ENCODE measurements at regions not wholly inside any gene's neighbourhood (a gene's known extent, or its start where the extent isn't known, plus 50 kb on each side); places are given as distances from the start of the nearest gene placed in this dataset.

DNA sequence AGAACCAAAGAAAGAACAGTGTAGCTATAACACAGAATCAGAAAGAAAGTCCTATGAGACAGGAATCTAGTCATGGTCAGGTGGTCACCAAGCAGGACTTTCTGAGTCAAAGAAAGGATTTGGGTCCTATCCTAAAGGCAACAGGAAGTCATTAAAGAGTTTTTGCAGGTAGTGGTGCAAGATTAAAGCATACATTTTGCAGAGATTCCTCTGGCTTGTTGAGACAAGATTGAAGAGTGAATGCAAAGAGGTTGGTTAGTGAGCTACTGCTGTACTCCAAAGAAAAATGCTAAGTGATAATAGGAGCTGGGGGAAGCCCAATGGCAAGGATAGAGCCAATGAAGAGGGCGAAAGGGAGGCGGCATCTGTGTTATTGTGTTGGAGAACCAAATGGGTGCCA lies 300.5 kb upstream of the KIF2A start:
- H3K9ac ChIP-seq (ENCODE audit: low read depth in 1 of 2, low read length in 2 of 2) = no peak overlapping the region
- H3K27me3 ChIP-seq (ENCODE audit: control insufficient read depth in 1 of 2, insufficient read depth in 2 of 2, low read length in 2 of 2) = no peaks in the 10 kb centered on the region
- H3K36me3 ChIP-seq (ENCODE audit: control insufficient read depth in 1 of 2, insufficient read depth in 2 of 2, low read length in 2 of 2) = no peaks in the 10 kb centered on the region
- H3K27ac ChIP-seq (ENCODE audit: low read depth, low read length) = no peak overlapping the region
- H3K4me3 ChIP-seq (ENCODE audit: low read depth in 1 of 2, low read length in 2 of 2) = no peak overlapping the region
- no peaks in the 10 kb centered on the region for H3K4me1 ChIP-seq (ENCODE audit: control insufficient read depth in 1 of 2, insufficient read depth in 2 of 2, low read length in 2 of 2)
- H3K9me3 ChIP-seq (ENCODE audit: control insufficient read depth in 1 of 2, low read length in 2 of 2) = no peaks in the 10 kb centered on the region

DNA sequence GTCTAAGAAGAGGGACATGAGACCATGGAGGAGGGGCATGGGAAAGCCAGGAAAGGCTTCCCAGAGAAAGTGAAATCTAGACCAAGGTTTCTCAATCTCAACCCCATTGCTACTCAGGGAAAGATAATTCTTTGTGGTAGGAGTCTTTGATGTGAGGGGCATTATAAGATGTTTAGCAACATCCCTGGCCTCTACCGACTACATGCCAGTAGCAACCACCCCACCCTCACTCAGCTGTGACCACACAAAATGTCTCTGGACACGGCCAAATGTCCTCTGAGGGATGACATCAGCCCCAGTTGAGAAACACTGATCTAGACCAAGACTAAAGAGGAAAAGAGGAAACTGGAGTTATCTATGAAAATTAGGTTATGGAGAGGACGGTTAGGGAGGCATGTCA lies 298.5 kb upstream of the KIF2A start:
- Histone ChIP-seq H3K4me3 (ENCODE audit: low read depth in 1 of 2, low read length in 2 of 2) (no peak overlapping the region), H3K9ac (ENCODE audit: low read depth in 1 of 2, low read length in 2 of 2) (no peak overlapping the region), H3K36me3 (ENCODE audit: control insufficient read depth in 1 of 2, insufficient read depth in 2 of 2, low read length in 2 of 2) (no peaks in the 10 kb centered on the region), H3K9me3 (ENCODE audit: control insufficient read depth in 1 of 2, low read length in 2 of 2) (no peaks in the 10 kb centered on the region), H3K4me1 (ENCODE audit: control insufficient read depth in 1 of 2, insufficient read depth in 2 of 2, low read length in 2 of 2) (no peaks in the 10 kb centered on the region), H3K27me3 (ENCODE audit: control insufficient read depth in 1 of 2, insufficient read depth in 2 of 2, low read length in 2 of 2) (no peaks in the 10 kb centered on the region), H3K27ac (ENCODE audit: low read depth, low read length) (no peak overlapping the region)

DNA sequence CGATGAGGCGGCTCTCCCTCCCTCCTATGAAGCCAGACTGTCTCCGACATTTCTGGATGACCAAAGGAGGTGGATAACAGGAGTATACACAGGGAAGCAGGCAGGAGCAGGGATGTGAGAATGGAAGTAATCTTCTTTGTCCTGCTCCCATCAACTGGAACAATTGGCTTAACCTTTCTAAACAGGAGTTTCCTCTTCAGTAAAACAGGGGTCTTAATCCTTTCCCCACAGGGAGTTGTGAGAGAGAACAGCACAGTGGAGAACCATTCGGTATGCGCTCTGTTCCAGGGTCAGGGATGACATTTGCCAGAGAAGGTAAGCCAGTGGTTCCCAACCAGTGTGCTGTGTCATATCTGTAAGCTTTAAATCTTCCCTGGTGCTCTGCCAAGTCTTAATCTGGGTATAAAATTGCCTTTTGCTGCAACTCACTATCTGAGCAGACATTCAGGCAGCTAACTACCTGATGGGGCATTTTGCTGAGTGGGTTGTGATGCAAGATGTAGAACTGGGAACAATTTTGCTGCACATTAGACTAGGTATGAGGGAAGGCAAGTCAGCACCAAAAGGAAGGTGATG lies 294.8 kb upstream of the KIF2A start:
- Histone ChIP-seq H3K9me3 (ENCODE audit: control insufficient read depth in 1 of 2, low read length in 2 of 2) (no peaks in the 10 kb centered on the region), H3K9ac (ENCODE audit: low read depth in 1 of 2, low read length in 2 of 2) (no peak overlapping the region), H3K27me3 (ENCODE audit: control insufficient read depth in 1 of 2, insufficient read depth in 2 of 2, low read length in 2 of 2) (no peaks in the 10 kb centered on the region), H3K36me3 (ENCODE audit: control insufficient read depth in 1 of 2, insufficient read depth in 2 of 2, low read length in 2 of 2) (no peaks in the 10 kb centered on the region), H3K4me1 (ENCODE audit: control insufficient read depth in 1 of 2, insufficient read depth in 2 of 2, low read length in 2 of 2) (no peaks in the 10 kb centered on the region), H3K4me3 (ENCODE audit: low read depth in 1 of 2, low read length in 2 of 2) (no peak overlapping the region), H3K27ac (ENCODE audit: low read depth, low read length) (no peak overlapping the region)

DNA sequence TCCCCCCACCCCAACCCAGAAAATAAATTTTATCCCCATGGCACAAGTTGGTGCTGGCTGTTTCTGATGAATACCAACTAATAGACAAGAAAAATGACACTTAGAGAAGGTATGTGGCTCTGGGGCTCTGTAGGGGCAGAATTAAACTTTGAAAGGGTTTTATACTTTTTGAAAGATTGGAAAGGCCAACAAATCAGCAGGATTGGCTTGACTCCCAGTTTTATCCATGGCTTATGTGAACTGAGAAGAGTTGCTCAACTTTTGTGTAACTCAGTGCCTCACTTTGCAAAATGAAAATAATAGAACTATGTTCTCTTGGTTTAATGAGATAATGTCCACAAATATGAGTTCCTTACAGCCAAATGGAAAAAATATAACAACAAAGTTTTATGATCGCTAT lies 288.9 kb upstream of the KIF2A start:
- no peak overlapping the region for H3K27ac ChIP-seq (ENCODE audit: low read depth, low read length)
- H3K36me3 ChIP-seq (ENCODE audit: control insufficient read depth in 1 of 2, insufficient read depth in 2 of 2, low read length in 2 of 2) = no peaks in the 10 kb centered on the region
- no peaks in the 10 kb centered on the region for H3K27me3 ChIP-seq (ENCODE audit: control insufficient read depth in 1 of 2, insufficient read depth in 2 of 2, low read length in 2 of 2)
- H3K4me3 ChIP-seq (ENCODE audit: low read depth in 1 of 2, low read length in 2 of 2) = no peak overlapping the region
- no peak overlapping the region for H3K9ac ChIP-seq (ENCODE audit: low read depth in 1 of 2, low read length in 2 of 2)
- H3K4me1 ChIP-seq (ENCODE audit: control insufficient read depth in 1 of 2, insufficient read depth in 2 of 2, low read length in 2 of 2) = no peaks in the 10 kb centered on the region
- H3K9me3 ChIP-seq (ENCODE audit: control insufficient read depth in 1 of 2, low read length in 2 of 2) = no peaks in the 10 kb centered on the region

DNA sequence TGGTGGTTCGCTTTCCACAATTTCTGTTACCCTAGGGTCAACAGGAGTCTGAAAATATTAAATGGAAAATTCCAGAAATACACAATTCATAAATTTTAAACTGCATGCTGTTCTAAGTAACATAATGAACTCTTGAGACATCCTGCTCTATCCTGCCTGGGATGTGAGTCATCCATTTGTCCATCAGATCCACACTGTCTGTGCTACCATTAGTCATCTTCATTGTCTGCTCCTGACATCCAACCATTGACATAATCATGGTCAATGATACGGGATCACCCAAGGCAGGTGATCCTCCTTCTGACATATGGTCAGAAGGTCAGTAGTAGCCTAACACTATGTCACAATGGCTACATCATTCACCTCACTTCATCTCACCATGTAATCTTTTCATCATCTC lies 276.7 kb upstream of the KIF2A start:
- Histone ChIP-seq H3K9me3 (ENCODE audit: control insufficient read depth in 1 of 2, low read length in 2 of 2) (no peaks in the 10 kb centered on the region), H3K4me1 (ENCODE audit: control insufficient read depth in 1 of 2, insufficient read depth in 2 of 2, low read length in 2 of 2) (no peaks in the 10 kb centered on the region), H3K27me3 (ENCODE audit: control insufficient read depth in 1 of 2, insufficient read depth in 2 of 2, low read length in 2 of 2) (no peaks in the 10 kb centered on the region), H3K36me3 (ENCODE audit: control insufficient read depth in 1 of 2, insufficient read depth in 2 of 2, low read length in 2 of 2) (no peaks in the 10 kb centered on the region), H3K27ac (ENCODE audit: low read depth, low read length) (no peak overlapping the region), H3K4me3 (ENCODE audit: low read depth in 1 of 2, low read length in 2 of 2) (no peak overlapping the region), H3K9ac (ENCODE audit: low read depth in 1 of 2, low read length in 2 of 2) (no peak overlapping the region)

DNA sequence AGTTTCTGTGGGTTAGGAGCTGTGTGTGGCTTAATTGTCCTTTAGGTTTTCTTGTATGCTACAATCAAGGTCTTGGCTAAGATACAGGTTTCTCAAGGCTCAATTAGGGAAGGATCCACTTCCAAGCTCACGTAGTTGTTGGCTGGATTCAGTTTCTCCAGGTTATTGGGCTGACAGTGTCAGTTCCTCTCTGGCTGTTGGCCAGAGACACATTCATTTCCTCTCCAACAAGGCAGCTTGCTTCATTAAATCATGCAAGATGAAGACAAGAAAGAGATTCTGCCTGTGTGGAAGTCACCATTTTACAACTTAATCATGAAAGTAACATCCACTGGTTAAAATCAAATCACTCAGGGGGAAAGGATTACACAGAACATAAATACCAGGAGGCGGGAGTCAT lies 275.7 kb upstream of the KIF2A start:
- Histone ChIP-seq H3K4me3 (ENCODE audit: low read depth in 1 of 2, low read length in 2 of 2) (no peak overlapping the region), H3K27ac (ENCODE audit: low read depth, low read length) (no peak overlapping the region), H3K27me3 (ENCODE audit: control insufficient read depth in 1 of 2, insufficient read depth in 2 of 2, low read length in 2 of 2) (no peaks in the 10 kb centered on the region), H3K4me1 (ENCODE audit: control insufficient read depth in 1 of 2, insufficient read depth in 2 of 2, low read length in 2 of 2) (no peaks in the 10 kb centered on the region), H3K36me3 (ENCODE audit: control insufficient read depth in 1 of 2, insufficient read depth in 2 of 2, low read length in 2 of 2) (no peaks in the 10 kb centered on the region), H3K9me3 (ENCODE audit: control insufficient read depth in 1 of 2, low read length in 2 of 2) (no peaks in the 10 kb centered on the region), H3K9ac (ENCODE audit: low read depth in 1 of 2, low read length in 2 of 2) (no peak overlapping the region)

DNA sequence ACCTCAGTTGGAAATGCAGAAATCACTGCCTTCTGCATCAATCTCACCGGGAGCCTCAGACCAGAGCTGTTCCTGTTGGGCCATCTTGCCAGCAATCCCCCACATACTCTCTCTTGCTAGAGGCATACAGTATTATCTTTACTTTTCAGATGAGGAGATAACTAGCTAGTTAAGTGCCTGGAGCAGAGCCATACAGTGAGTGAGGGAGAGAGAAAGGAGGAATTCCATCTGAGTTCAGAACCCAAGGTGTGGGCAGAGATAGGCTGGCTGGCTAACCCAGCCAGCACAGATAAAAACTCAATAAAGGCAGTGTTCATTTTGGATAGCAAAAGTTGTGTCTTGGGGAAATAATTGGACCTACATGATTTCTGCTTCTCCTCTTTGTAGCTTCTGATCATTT lies 268.0 kb upstream of the KIF2A start:
- Histone ChIP-seq H3K4me3 (ENCODE audit: low read depth in 1 of 2, low read length in 2 of 2) (no peak overlapping the region), H3K27ac (ENCODE audit: low read depth, low read length) (no peak overlapping the region), H3K36me3 (ENCODE audit: control insufficient read depth in 1 of 2, insufficient read depth in 2 of 2, low read length in 2 of 2) (no peaks in the 10 kb centered on the region), H3K4me1 (ENCODE audit: control insufficient read depth in 1 of 2, insufficient read depth in 2 of 2, low read length in 2 of 2) (no peaks in the 10 kb centered on the region), H3K9me3 (ENCODE audit: control insufficient read depth in 1 of 2, low read length in 2 of 2) (no peaks in the 10 kb centered on the region), H3K27me3 (ENCODE audit: control insufficient read depth in 1 of 2, insufficient read depth in 2 of 2, low read length in 2 of 2) (no peaks in the 10 kb centered on the region), H3K9ac (ENCODE audit: low read depth in 1 of 2, low read length in 2 of 2) (no peak overlapping the region)

DNA sequence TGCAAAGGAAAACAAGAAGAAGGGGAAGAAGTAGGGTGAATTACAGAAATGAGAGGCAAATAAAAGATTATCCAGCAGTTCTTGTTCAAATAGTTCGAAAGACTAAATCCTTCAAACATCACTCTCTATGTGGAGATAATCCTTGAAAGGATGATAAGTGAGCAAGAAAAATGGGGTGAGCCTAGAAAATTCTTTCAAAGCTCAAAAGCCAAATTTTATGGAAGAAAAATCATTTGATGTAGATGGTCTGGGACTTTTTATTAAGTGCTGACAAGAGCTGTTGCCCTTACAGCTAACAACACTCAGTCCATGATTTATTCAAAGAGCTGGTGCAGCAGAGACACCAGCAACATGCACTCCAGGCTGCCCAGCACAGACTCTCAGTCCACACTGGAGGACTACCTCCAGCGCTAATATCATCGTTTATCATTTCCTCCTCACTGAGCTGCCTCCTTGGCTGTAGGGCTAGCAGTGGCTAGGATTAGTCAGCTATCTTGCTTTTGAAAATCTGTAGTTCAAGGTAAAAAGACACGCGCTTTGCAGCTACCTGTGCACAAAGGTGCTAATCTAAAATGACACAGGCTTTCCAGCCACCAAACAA lies 264.8 kb upstream of the KIF2A start:
- Histone ChIP-seq H3K36me3 (ENCODE audit: control insufficient read depth in 1 of 2, insufficient read depth in 2 of 2, low read length in 2 of 2) (no peaks in the 10 kb centered on the region), H3K4me3 (ENCODE audit: low read depth in 1 of 2, low read length in 2 of 2) (no peak overlapping the region), H3K27me3 (ENCODE audit: control insufficient read depth in 1 of 2, insufficient read depth in 2 of 2, low read length in 2 of 2) (no peaks in the 10 kb centered on the region), H3K27ac (ENCODE audit: low read depth, low read length) (no peak overlapping the region), H3K9me3 (ENCODE audit: control insufficient read depth in 1 of 2, low read length in 2 of 2) (no peaks in the 10 kb centered on the region), H3K4me1 (ENCODE audit: control insufficient read depth in 1 of 2, insufficient read depth in 2 of 2, low read length in 2 of 2) (no peaks in the 10 kb centered on the region), H3K9ac (ENCODE audit: low read depth in 1 of 2, low read length in 2 of 2) (no peak overlapping the region)

DNA sequence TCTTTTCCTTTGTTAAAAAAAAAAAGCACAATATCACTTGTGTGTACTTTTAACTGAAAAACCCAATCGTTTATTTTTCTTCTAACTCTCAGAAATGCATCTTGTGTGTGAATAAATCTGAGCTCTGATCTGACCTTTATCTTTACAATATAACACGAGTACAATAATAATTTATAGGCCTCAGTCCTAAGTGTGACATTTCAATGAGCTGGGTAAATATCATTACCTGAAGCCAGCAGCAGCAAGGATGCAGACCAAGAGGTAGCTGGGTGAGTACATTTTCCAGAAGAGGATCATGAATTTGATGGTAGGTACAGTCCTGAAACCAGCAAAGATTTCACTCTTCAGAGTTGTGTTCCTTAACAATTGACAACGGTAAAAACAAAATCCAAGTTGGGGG lies 264.0 kb upstream of the KIF2A start:
- Histone ChIP-seq H3K27me3 (ENCODE audit: control insufficient read depth in 1 of 2, insufficient read depth in 2 of 2, low read length in 2 of 2) (no peaks in the 10 kb centered on the region), H3K4me3 (ENCODE audit: low read depth in 1 of 2, low read length in 2 of 2) (no peak overlapping the region), H3K36me3 (ENCODE audit: control insufficient read depth in 1 of 2, insufficient read depth in 2 of 2, low read length in 2 of 2) (no peaks in the 10 kb centered on the region), H3K4me1 (ENCODE audit: control insufficient read depth in 1 of 2, insufficient read depth in 2 of 2, low read length in 2 of 2) (no peaks in the 10 kb centered on the region), H3K9ac (ENCODE audit: low read depth in 1 of 2, low read length in 2 of 2) (no peak overlapping the region), H3K9me3 (ENCODE audit: control insufficient read depth in 1 of 2, low read length in 2 of 2) (no peaks in the 10 kb centered on the region), H3K27ac (ENCODE audit: low read depth, low read length) (no peak overlapping the region)

DNA sequence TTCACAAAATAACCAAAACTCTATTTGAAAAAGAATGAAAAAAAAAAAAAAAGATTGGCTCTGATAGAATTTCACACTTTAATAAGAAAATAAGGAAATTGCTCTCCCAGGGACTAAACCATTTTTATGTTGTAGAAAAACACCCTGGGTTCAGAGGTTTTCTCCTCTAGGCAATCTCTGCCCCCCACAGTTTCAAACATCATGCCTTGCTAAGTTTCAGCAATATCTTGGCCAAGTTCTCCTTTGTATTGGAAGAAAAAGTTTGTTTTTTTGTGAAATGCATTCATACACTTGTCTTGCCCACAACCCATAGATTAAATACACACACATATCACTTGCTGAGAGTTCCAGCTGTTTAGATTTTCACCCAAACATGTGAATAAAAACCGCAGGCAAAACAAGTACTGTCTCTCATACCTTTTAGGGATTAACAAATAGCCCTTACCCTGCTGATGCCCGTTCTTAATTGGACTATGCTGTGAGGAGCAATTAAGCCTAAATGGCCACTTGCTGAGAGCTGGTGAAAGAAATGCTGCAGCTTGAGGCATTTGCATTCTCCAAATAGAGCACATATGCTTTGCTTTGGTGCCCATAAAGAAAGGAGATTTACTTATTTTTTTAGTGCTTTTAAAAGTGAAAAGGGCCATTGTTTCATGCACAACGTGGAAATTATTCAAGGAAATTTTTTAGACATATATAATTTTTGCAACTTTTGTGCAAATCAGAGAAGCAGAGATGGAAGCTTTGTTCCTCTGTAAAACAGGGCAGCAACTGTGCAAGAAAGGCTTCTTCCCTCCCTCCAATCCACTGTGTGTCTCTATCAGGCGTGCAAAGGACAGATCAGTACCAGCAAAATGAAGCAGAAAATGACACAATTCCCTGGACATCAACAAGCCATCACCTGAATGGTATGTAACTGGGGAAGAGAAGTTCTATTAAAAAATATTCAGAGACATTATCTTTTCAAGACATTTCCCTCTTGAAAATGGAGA lies 262.4 kb upstream of the KIF2A start:
- H3K9me3 ChIP-seq (ENCODE audit: control insufficient read depth in 1 of 2, low read length in 2 of 2) = no peaks in the 10 kb centered on the region
- H3K4me1 ChIP-seq (ENCODE audit: control insufficient read depth in 1 of 2, insufficient read depth in 2 of 2, low read length in 2 of 2) = no peaks in the 10 kb centered on the region
- no peak overlapping the region for H3K9ac ChIP-seq (ENCODE audit: low read depth in 1 of 2, low read length in 2 of 2)
- H3K4me3 ChIP-seq (ENCODE audit: low read depth in 1 of 2, low read length in 2 of 2) = no peak overlapping the region
- no peaks in the 10 kb centered on the region for H3K36me3 ChIP-seq (ENCODE audit: control insufficient read depth in 1 of 2, insufficient read depth in 2 of 2, low read length in 2 of 2)
- H3K27me3 ChIP-seq (ENCODE audit: control insufficient read depth in 1 of 2, insufficient read depth in 2 of 2, low read length in 2 of 2) = no peaks in the 10 kb centered on the region
- no peak overlapping the region for H3K27ac ChIP-seq (ENCODE audit: low read depth, low read length)
